ENCODE measurements at regions not wholly inside any gene's neighbourhood (a gene's known extent, or its start where the extent isn't known, plus 50 kb on each side); places are given as distances from the start of the nearest gene placed in this dataset.

GRCh38 chr2:237171881-237172280 is 86.2 kb downstream of the COPS8 start:
- DNase-seq = no peak

- DNase-seq = no peak
These were observed 91.4 kb downstream of the COPS8 start for GRCh38 chr2:237177052-237177451.

GRCh38 chr2:237177986-237178385 is 92.3 kb downstream of the COPS8 start:
- DNase-seq = no peak

GRCh38 chr2:237178396-237178795 is 92.7 kb downstream of the COPS8 start:
- DNase-seq = no peak

- DNase-seq = no peak
These were observed 93.5 kb downstream of the COPS8 start for GRCh38 chr2:237179161-237179560.

GRCh38 chr2:237180187-237180586 is 94.5 kb downstream of the COPS8 start:
- DNase-seq = no peak

- DNase-seq = no peak
These were observed 95.3 kb downstream of the COPS8 start for GRCh38 chr2:237180987-237181386.

GRCh38 chr2:237181844-237182243 is 96.2 kb downstream of the COPS8 start:
- no peak for DNase-seq

- no peak for DNase-seq
These were observed 96.9 kb downstream of the COPS8 start for GRCh38 chr2:237182422-237183123.

GRCh38 chr2:237184192-237184918 is 98.7 kb downstream of the COPS8 start:
- no peak for DNase-seq

GRCh38 chr2:237184919-237185552 is 99.3 kb downstream of the COPS8 start:
- DNase-seq = no peak

GRCh38 chr2:237185553-237185925 is 99.8 kb downstream of the COPS8 start:
- no peak for DNase-seq

GRCh38 chr2:237189799-237190198 is 104.1 kb downstream of the COPS8 start:
- no peak for DNase-seq

GRCh38 chr2:237190966-237191713 is 105.5 kb downstream of the COPS8 start:
- DNase-seq = no peak

- no peak for DNase-seq
These were observed 106.0 kb downstream of the COPS8 start for GRCh38 chr2:237191714-237192081.

GRCh38 chr2:237192881-237193280 is 107.2 kb downstream of the COPS8 start:
- DNase-seq = no peak

GRCh38 chr2:237193436-237193835 is 107.7 kb downstream of the COPS8 start:
- no peak for DNase-seq

GRCh38 chr2:237194081-237194480 is 108.4 kb downstream of the COPS8 start:
- no peak for DNase-seq

- no peak for DNase-seq
These were observed 109.2 kb downstream of the COPS8 start for GRCh38 chr2:237194906-237195305.

GRCh38 chr2:237195396-237196120 is 109.9 kb downstream of the COPS8 start:
- DNase-seq = no peak

- no peak for DNase-seq
These were observed 110.7 kb downstream of the COPS8 start for GRCh38 chr2:237196409-237196808.

GRCh38 chr2:237196866-237197618 is 111.4 kb downstream of the COPS8 start:
- no peak for DNase-seq
